NCI-H82 treated with DMSO at 0.1 percent for 48 hours (cell line): ENCODE measurements at regions not wholly inside any gene's neighbourhood (a gene's known extent, or its start where the extent isn't known, plus 50 kb on each side); places are given as distances from the start of the nearest gene placed in this dataset.
"Not testable (repeated sequence)": the region's sequence is repeated elsewhere in the genome, so short reads cannot be mapped to it uniquely, and the experiment has no call there.

Experiments used
- DNase-seq: peaks from one replicate; lab custom pipeline; 2025; ENCODE audit not compliant: unreplicated experiment; lab: John Stamatoyannopoulos, UW

GRCh38 chr16:17989255-17989654, 347.3 kb downstream of the NPIPA8 start:
- DNase-seq, result no peak

GRCh38 chr16:17988839-17989238, 347.7 kb downstream of the NPIPA8 start:
- DNase-seq, result no peak

GRCh38 chr16:17986991-17987390, 349.5 kb downstream of the NPIPA8 start:
- no peak for DNase-seq

GRCh38 chr16:17984810-17985209, 351.7 kb downstream of the NPIPA8 start:
- DNase-seq, result no peak

- DNase-seq, result no peak
These were observed 352.5 kb downstream of the NPIPA8 start for GRCh38 chr16:17983847-17984639.

- no peak for DNase-seq
These were observed 353.4 kb downstream of the NPIPA8 start for GRCh38 chr16:17983114-17983513.

- DNase-seq, result no peak
These were observed 359.3 kb downstream of the NPIPA8 start for GRCh38 chr16:17977260-17977659.

GRCh38 chr16:17972460-17972943, 364.0 kb downstream of the NPIPA8 start:
- no peak for DNase-seq

GRCh38 chr16:17970816-17971331, 365.7 kb downstream of the NPIPA8 start:
- no peak for DNase-seq

- no peak for DNase-seq
These were observed 366.3 kb downstream of the NPIPA8 start for GRCh38 chr16:17970157-17970765.

- no peak for DNase-seq
These were observed 371.2 kb downstream of the NPIPA8 start for GRCh38 chr16:17965133-17965900.

GRCh38 chr16:17964196-17964595, 372.3 kb downstream of the NPIPA8 start:
- DNase-seq, result no peak

- DNase-seq, result no peak
These were observed 373.2 kb downstream of the NPIPA8 start for GRCh38 chr16:17963185-17963836.

GRCh38 chr16:17962726-17963125, 373.8 kb downstream of the NPIPA8 start:
- DNase-seq, result no peak

GRCh38 chr16:17961822-17962221, 374.7 kb downstream of the NPIPA8 start:
- not testable (repeated sequence) for DNase-seq

- DNase-seq, result no peak
These were observed 385.2 kb downstream of the NPIPA8 start for GRCh38 chr16:17951378-17951777.

- DNase-seq, result no peak
These were observed 386.6 kb downstream of the NPIPA8 start for GRCh38 chr16:17949982-17950250.

GRCh38 chr16:17949141-17949981, 387.2 kb downstream of the NPIPA8 start:
- DNase-seq, result no peak

- DNase-seq, result no peak
These were observed 388.9 kb downstream of the NPIPA8 start for GRCh38 chr16:17947637-17948036.

GRCh38 chr16:17947165-17947564, 389.4 kb downstream of the NPIPA8 start:
- no peak for DNase-seq
